ENCODE measurements at regions not wholly inside any gene's neighbourhood (a gene's known extent, or its start where the extent isn't known, plus 50 kb on each side); places are given as distances from the start of the nearest gene placed in this dataset.

GRCh38 chr22:44396021-44396726 lies 83.4 kb upstream of the SHISAL1 start:
- TF ChIP-seq CTCF (IDR thresholded peaks at IDR 0.05; ENCODE audit: low read depth, low read length) = no peak
- H3K4me3 ChIP-seq (replicated peaks in 1 of 2; ENCODE audit: low read depth in 2 of 2, low read length in 2 of 2) = no peak overlapping the region
- no peak for DNase-seq (ENCODE audit: low read depth in 2 of 2)

- H3K4me3 ChIP-seq (replicated peaks in 1 of 2; ENCODE audit: low read depth in 2 of 2, low read length in 2 of 2) = no peak overlapping the region
- TF ChIP-seq CTCF (IDR thresholded peaks at IDR 0.05; ENCODE audit: low read depth, low read length) = no peak
- no peak for DNase-seq (ENCODE audit: low read depth in 2 of 2)
These were observed 82.6 kb upstream of the SHISAL1 start for GRCh38 chr22:44395118-44396005.

- TF ChIP-seq CTCF (IDR thresholded peaks at IDR 0.05; ENCODE audit: low read depth, low read length) = no peak
- DNase-seq (ENCODE audit: low read depth in 2 of 2) = no peak
- no peak overlapping the region for H3K4me3 ChIP-seq (replicated peaks in 1 of 2; ENCODE audit: low read depth in 2 of 2, low read length in 2 of 2)
These were observed 81.7 kb upstream of the SHISAL1 start for GRCh38 chr22:44394246-44395117.

- H3K4me3 ChIP-seq (replicated peaks in 1 of 2; ENCODE audit: low read depth in 2 of 2, low read length in 2 of 2) = no peak overlapping the region
- DNase-seq (ENCODE audit: low read depth in 2 of 2) = no peak
- no peak for TF ChIP-seq CTCF (IDR thresholded peaks at IDR 0.05; ENCODE audit: low read depth, low read length)
These were observed 80.3 kb upstream of the SHISAL1 start for GRCh38 chr22:44393066-44393465.

- H3K4me3 ChIP-seq (replicated peaks in 1 of 2; ENCODE audit: low read depth in 2 of 2, low read length in 2 of 2) = no peak overlapping the region
- no peak for DNase-seq (ENCODE audit: low read depth in 2 of 2)
- TF ChIP-seq CTCF (IDR thresholded peaks at IDR 0.05; ENCODE audit: low read depth, low read length) = no peak
These were observed 79.7 kb upstream of the SHISAL1 start for GRCh38 chr22:44392446-44392921.

Measured in cardiac fibroblast (primary cell).